ENCODE measurements at regions not wholly inside any gene's neighbourhood (a gene's known extent, or its start where the extent isn't known, plus 50 kb on each side); places are given as distances from the start of the nearest gene placed in this dataset.

DNA sequence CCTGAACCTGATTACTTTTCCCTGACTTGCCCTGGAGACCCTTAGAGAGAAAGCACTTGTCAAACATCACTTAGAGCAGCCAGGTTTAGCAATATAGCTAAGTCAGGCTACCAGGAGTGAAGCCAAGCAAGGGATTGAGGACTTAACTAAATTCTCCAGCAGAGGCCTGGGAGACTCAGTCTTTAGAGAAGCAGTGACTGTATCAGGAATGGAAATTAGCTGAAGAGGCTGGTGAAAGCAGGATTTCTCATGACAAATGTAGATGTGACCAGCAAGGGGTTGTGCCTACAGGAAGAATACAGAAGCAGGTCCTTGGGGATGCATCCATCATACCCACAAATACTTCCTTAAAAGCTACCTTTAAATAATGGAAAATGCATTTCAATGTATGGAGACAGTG, 368.9 kb upstream of the MEIS1 start:
- Histone ChIP-seq H3K9me3 (no peaks in the 10 kb centered on the region), H3K27ac (no peak overlapping the region), H3K4me1 (no peaks in the 10 kb centered on the region), H3K4me3 (no peak overlapping the region), H3K27me3 (no peaks in the 10 kb centered on the region), H3K36me3 (no peaks in the 10 kb centered on the region)
- intact Hi-C loops (cut with DNase I; ENCODE audit: low total_unique reads) (no loop called here), in situ Hi-C loops (cut with MboI; ENCODE audit: low sequenced_read_pairs in 4 of 4) (no loop called here)
- TF ChIP-seq, protein P1, sequence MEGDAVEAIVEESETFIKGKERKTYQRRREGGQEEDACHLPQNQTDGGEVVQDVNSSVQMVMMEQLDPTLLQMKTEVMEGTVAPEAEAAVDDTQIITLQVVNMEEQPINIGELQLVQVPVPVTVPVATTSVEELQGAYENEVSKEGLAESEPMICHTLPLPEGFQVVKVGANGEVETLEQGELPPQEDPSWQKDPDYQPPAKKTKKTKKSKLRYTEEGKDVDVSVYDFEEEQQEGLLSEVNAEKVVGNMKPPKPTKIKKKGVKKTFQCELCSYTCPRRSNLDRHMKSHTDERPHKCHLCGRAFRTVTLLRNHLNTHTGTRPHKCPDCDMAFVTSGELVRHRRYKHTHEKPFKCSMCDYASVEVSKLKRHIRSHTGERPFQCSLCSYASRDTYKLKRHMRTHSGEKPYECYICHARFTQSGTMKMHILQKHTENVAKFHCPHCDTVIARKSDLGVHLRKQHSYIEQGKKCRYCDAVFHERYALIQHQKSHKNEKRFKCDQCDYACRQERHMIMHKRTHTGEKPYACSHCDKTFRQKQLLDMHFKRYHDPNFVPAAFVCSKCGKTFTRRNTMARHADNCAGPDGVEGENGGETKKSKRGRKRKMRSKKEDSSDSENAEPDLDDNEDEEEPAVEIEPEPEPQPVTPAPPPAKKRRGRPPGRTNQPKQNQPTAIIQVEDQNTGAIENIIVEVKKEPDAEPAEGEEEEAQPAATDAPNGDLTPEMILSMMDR (IDR thresholded peaks at IDR 0.05 in 4 of 5, conservative IDR thresholded peaks at IDR 0.05 in 1 of 5): no peak
- no peak for TF ChIP-seq POLR2A (IDR thresholded peaks at IDR 0.05)
- DNase-seq (no peak), ATAC-seq (no peak)

DNA sequence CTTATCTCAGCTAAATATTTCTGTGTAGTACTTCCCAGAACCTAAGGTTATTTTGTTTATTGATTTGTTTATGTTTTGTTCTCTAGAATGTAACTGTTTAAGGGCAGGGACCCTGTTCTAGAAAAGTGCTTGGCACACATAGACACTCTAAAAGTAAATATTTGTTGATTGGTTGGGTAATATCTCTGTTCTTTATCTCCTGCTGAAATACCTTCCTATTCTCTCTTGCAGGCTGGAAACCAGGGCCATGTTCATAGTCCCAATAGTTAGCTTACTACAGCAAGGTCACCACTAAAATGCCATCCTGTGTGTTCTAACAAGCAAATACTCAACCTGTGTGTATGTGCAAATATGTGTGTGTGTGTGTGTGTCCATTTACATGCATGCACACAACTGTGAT, 375.6 kb upstream of the MEIS1 start:
- TF ChIP-seq, protein P1 (IDR thresholded peaks at IDR 0.05 in 4 of 5, conservative IDR thresholded peaks at IDR 0.05 in 1 of 5): no peak
- no peak for TF ChIP-seq POLR2A (IDR thresholded peaks at IDR 0.05)
- ATAC-seq (no peak), DNase-seq (no peak)
- Histone ChIP-seq H3K27ac (no peak overlapping the region), H3K4me3 (no peak overlapping the region), H3K4me1 (no peaks in the 10 kb centered on the region), H3K9me3 (no peaks in the 10 kb centered on the region), H3K27me3 (no peaks in the 10 kb centered on the region), H3K36me3 (no peaks in the 10 kb centered on the region)
- in situ Hi-C loops (cut with MboI; ENCODE audit: low sequenced_read_pairs in 4 of 4): no loop called here
- intact Hi-C loops (cut with DNase I; ENCODE audit: low total_unique reads): no loop called here

DNA sequence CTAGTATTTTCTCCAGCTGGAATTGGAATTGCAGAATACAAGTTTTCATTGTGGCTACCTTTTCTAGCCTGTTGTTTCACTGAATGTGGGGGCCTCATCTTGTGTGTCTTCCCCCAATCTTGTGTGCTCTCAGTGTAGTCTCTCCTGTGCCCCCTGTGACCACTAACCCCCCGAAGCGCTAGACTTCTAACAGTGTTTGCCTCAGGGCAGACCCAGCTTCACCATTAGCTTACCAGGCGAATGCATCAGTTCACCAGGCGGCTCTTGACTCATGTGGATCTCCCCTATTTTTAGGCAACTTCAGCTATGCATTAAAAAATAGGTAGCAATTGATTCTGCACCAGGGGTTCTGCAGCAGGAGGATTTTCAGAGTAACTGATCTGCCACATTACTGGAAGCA, 376.2 kb upstream of the MEIS1 start:
- H3K27me3 ChIP-seq: no peaks in the 10 kb centered on the region
- intact Hi-C loops (cut with DNase I; ENCODE audit: low total_unique reads): no loop called here

DNA sequence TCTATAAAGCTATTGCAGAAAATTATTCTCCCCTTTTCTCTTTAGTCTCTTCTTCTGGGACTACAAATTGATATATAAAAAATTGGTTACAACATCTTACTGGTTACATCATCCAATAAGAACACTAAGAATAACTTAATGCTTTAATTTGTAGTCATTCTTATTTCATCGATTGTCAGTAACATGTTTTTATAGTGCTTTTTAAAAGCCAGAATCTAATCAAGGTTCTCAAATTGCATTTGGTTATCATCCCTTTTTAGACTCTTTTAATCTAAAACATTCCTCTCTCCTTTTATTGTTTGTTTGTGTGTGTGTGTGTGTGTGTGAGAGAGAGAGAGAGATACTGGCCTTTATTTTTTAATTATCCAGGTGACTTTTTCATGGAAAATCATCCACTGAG, 377.1 kb upstream of the MEIS1 start:
- ATAC-seq: no peak
- DNase-seq: no peak
- intact Hi-C loops (cut with DNase I; ENCODE audit: low total_unique reads) (no loop called here), in situ Hi-C loops (cut with MboI; ENCODE audit: low sequenced_read_pairs in 4 of 4) (no loop called here)
- no peaks in the 10 kb centered on the region for H3K9me3 ChIP-seq
- no peaks in the 10 kb centered on the region for H3K27me3 ChIP-seq
- H3K4me1 ChIP-seq: no peaks in the 10 kb centered on the region
- TF ChIP-seq, protein P1 (IDR thresholded peaks at IDR 0.05 in 4 of 5, conservative IDR thresholded peaks at IDR 0.05 in 1 of 5): no peak
- TF ChIP-seq POLR2A (IDR thresholded peaks at IDR 0.05): no peak
- H3K36me3 ChIP-seq: no peaks in the 10 kb centered on the region
- H3K4me3 ChIP-seq: no peak overlapping the region
- H3K27ac ChIP-seq: no peak overlapping the region

More for the DNA sequence above, 376.2 kb upstream of the MEIS1 start:
- in situ Hi-C loops (cut with MboI; ENCODE audit: low sequenced_read_pairs in 4 of 4): no loop called here
- no peaks in the 10 kb centered on the region for H3K4me1 ChIP-seq
- H3K4me3 ChIP-seq: no peak overlapping the region
- TF ChIP-seq, protein P1 (IDR thresholded peaks at IDR 0.05 in 4 of 5, conservative IDR thresholded peaks at IDR 0.05 in 1 of 5): no peak
- no peak for TF ChIP-seq POLR2A (IDR thresholded peaks at IDR 0.05)
- no peaks in the 10 kb centered on the region for H3K9me3 ChIP-seq
- ATAC-seq: no peak
- no peak overlapping the region for H3K27ac ChIP-seq
- no peaks in the 10 kb centered on the region for H3K36me3 ChIP-seq
- DNase-seq: no peak

DNA sequence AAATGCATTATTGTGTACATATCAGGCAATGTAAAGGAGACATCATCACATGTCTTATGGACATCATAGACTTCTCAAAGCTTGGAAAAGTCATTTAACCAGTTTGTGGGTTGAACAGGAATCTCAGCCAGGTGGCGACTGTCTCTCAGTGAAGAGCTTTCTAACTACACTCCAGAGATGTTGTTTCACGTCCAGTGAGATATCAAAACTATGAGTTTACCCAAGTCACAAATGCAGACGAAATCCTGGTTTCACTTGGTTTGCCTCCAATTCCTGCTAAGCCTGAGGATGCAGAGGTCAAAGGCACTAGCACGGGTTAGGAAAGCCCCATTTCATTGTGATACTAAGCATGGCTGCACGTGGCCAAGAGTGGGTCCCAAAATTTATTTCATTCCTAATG, 384.5 kb upstream of the MEIS1 start:
- intact Hi-C loops (cut with DNase I; ENCODE audit: low total_unique reads): no loop called here
- Histone ChIP-seq H3K36me3 (no peaks in the 10 kb centered on the region), H3K27ac (no peak overlapping the region), H3K27me3 (no peaks in the 10 kb centered on the region), H3K4me3 (no peak overlapping the region), H3K4me1 (no peaks in the 10 kb centered on the region), H3K9me3 (no peaks in the 10 kb centered on the region)
- in situ Hi-C loops (cut with MboI; ENCODE audit: low sequenced_read_pairs in 4 of 4): no loop called here
- no peak for TF ChIP-seq POLR2A (IDR thresholded peaks at IDR 0.05)
- TF ChIP-seq, protein P1 (IDR thresholded peaks at IDR 0.05 in 4 of 5, conservative IDR thresholded peaks at IDR 0.05 in 1 of 5): no peak
- DNase-seq: no peak
- no peak for ATAC-seq
